ENCODE measurements at regions not wholly inside any gene's neighbourhood (a gene's known extent, or its start where the extent isn't known, plus 50 kb on each side); places are given as distances from the start of the nearest gene placed in this dataset.

GRCh38 chr13:61738236-61738750 lies 322.6 kb upstream of the PCDH20 start:
- no peak overlapping the region for H2AFZ ChIP-seq
- no peak overlapping the region for H3K9ac ChIP-seq
- TF ChIP-seq CTCF (IDR thresholded peaks at IDR 0.05) = no peak
- H3K4me2 ChIP-seq (ENCODE audit: low read length) = no peak overlapping the region
- H3K27me3 ChIP-seq (ENCODE audit: control insufficient read depth, insufficient read depth, low read length) = no peaks in the 10 kb centered on the region
- no peaks in the 10 kb centered on the region for H3K4me1 ChIP-seq
- no peaks in the 10 kb centered on the region for H3K79me2 ChIP-seq
- no peak overlapping the region for H3K27ac ChIP-seq
- no peaks in the 10 kb centered on the region for H3K9me3 ChIP-seq (ENCODE audit: control insufficient read depth, low read length)
- H3K36me3 ChIP-seq (ENCODE audit: control insufficient read depth, insufficient read depth, low read length) = no peaks in the 10 kb centered on the region
- H3K4me3 ChIP-seq (ENCODE audit: low read depth, low read length) = no peak overlapping the region

GRCh38 chr13:61734683-61735082 lies 319.0 kb upstream of the PCDH20 start:
- H3K4me3 ChIP-seq (ENCODE audit: low read depth, low read length) = no peak overlapping the region
- no peak overlapping the region for H3K9ac ChIP-seq
- no peak overlapping the region for H3K27ac ChIP-seq
- H3K79me2 ChIP-seq = no peaks in the 10 kb centered on the region
- no peaks in the 10 kb centered on the region for H3K9me3 ChIP-seq (ENCODE audit: control insufficient read depth, low read length)
- H2AFZ ChIP-seq = no peak overlapping the region
- no peaks in the 10 kb centered on the region for H3K36me3 ChIP-seq (ENCODE audit: control insufficient read depth, insufficient read depth, low read length)
- no peaks in the 10 kb centered on the region for H3K4me1 ChIP-seq
- no peak overlapping the region for H3K4me2 ChIP-seq (ENCODE audit: low read length)
- H3K27me3 ChIP-seq (ENCODE audit: control insufficient read depth, insufficient read depth, low read length) = no peaks in the 10 kb centered on the region
- TF ChIP-seq CTCF (IDR thresholded peaks at IDR 0.05) = no peak

GRCh38 chr13:61728471-61728870 lies 312.8 kb upstream of the PCDH20 start:
- no peaks in the 10 kb centered on the region for H3K36me3 ChIP-seq (ENCODE audit: control insufficient read depth, insufficient read depth, low read length)
- TF ChIP-seq CTCF (IDR thresholded peaks at IDR 0.05) = no peak
- H3K9ac ChIP-seq = no peak overlapping the region
- no peak overlapping the region for H3K4me2 ChIP-seq (ENCODE audit: low read length)
- H3K4me3 ChIP-seq (ENCODE audit: low read depth, low read length) = no peak overlapping the region
- H3K4me1 ChIP-seq = no peaks in the 10 kb centered on the region
- no peak overlapping the region for H3K27ac ChIP-seq
- no peaks in the 10 kb centered on the region for H3K79me2 ChIP-seq
- H3K9me3 ChIP-seq (ENCODE audit: control insufficient read depth, low read length) = no peaks in the 10 kb centered on the region
- H3K27me3 ChIP-seq (ENCODE audit: control insufficient read depth, insufficient read depth, low read length) = no peaks in the 10 kb centered on the region
- H2AFZ ChIP-seq = no peak overlapping the region

- Histone ChIP-seq H3K4me3 (ENCODE audit: low read depth, low read length) (no peak overlapping the region), H2AFZ (no peak overlapping the region), H3K9me3 (ENCODE audit: control insufficient read depth, low read length) (no peaks in the 10 kb centered on the region), H3K4me1 (no peaks in the 10 kb centered on the region), H3K27ac (no peak overlapping the region), H3K9ac (no peak overlapping the region), H3K27me3 (ENCODE audit: control insufficient read depth, insufficient read depth, low read length) (no peaks in the 10 kb centered on the region), H3K4me2 (ENCODE audit: low read length) (no peak overlapping the region), H3K79me2 (no peaks in the 10 kb centered on the region), H3K36me3 (ENCODE audit: control insufficient read depth, insufficient read depth, low read length) (no peaks in the 10 kb centered on the region)
- no peak for TF ChIP-seq CTCF (IDR thresholded peaks at IDR 0.05)
These were observed 312.1 kb upstream of the PCDH20 start for GRCh38 chr13:61727767-61728166.

- H2AFZ ChIP-seq = no peak overlapping the region
- no peak for TF ChIP-seq CTCF (IDR thresholded peaks at IDR 0.05)
- H3K4me2 ChIP-seq (ENCODE audit: low read length) = no peak overlapping the region
- no peak overlapping the region for H3K27ac ChIP-seq
- H3K36me3 ChIP-seq (ENCODE audit: control insufficient read depth, insufficient read depth, low read length) = no peaks in the 10 kb centered on the region
- no peaks in the 10 kb centered on the region for H3K4me1 ChIP-seq
- H3K4me3 ChIP-seq (ENCODE audit: low read depth, low read length) = no peak overlapping the region
- H3K79me2 ChIP-seq = no peaks in the 10 kb centered on the region
- H3K9me3 ChIP-seq (ENCODE audit: control insufficient read depth, low read length) = no peaks in the 10 kb centered on the region
- H3K9ac ChIP-seq = no peak overlapping the region
- no peaks in the 10 kb centered on the region for H3K27me3 ChIP-seq (ENCODE audit: control insufficient read depth, insufficient read depth, low read length)
These were observed 310.2 kb upstream of the PCDH20 start for GRCh38 chr13:61725806-61726205.

Measured in parathyroid adenoma (tissue), 2 donors.